Lower lobe of right lung (tissue), 2 donors: ENCODE measurements at regions not wholly inside any gene's neighbourhood (a gene's known extent, or its start where the extent isn't known, plus 50 kb on each side); places are given as distances from the start of the nearest gene placed in this dataset.
A peak's percentile ranks its signal among the peaks of the same experiment; 100 is the strongest.

ENCODE experiments used
- ATAC-seq, 2 donors: fragments of 200-7000 bp; cut with Tn5 transposase; one replicate each; pipeline ENCODE4 v1.9.1; 2020 to 2022; ENCODE audit warnings: mild to moderate bottlenecking in 2 of 2, moderate library complexity in 2 of 2
- DNase-seq: peaks from one replicate; pipeline ENCODE4 v3.0.0-alpha.2; 2020
- H3K27ac ChIP-seq: fragments of 200-600 bp; one replicate; pipeline ENCODE4 v1.8.0; 2022
- H3K27me3 ChIP-seq: fragments of 200-600 bp; one replicate; pipeline ENCODE4 v1.8.0; 2022; ENCODE audit warnings: low read depth
- H3K36me3 ChIP-seq: fragments of 200-600 bp; one replicate; pipeline ENCODE4 v1.8.0; 2022; ENCODE audit warnings: mild to moderate bottlenecking
- H3K4me1 ChIP-seq: fragments of 200-600 bp; one replicate; pipeline ENCODE4 v1.8.0; 2022
- H3K4me3 ChIP-seq: fragments of 200-600 bp; one replicate; pipeline ENCODE4 v1.8.0; 2022; ENCODE audit warnings: mild to moderate bottlenecking
- H3K9me3 ChIP-seq: fragments of 200-600 bp; one replicate; pipeline ENCODE4 v1.8.0; 2022
- intact Hi-C: fragments of 100-400 bp; cut with DNase I; formaldehyde crosslinking; loops from one replicate; pipeline ENCODE4 v1.11.0; 2022
- TF ChIP-seq, protein P1 (sequence below): fragments of 200-600 bp; IDR thresholded peaks from one replicate; pipeline ENCODE4 v1.8.0; 2022; ENCODE audit warnings: antibody characterized with exemption, mild to moderate bottlenecking
- donor health status: DM: no; HTN: yes; CAD: no; lungs with severe emphysema.

DNA sequence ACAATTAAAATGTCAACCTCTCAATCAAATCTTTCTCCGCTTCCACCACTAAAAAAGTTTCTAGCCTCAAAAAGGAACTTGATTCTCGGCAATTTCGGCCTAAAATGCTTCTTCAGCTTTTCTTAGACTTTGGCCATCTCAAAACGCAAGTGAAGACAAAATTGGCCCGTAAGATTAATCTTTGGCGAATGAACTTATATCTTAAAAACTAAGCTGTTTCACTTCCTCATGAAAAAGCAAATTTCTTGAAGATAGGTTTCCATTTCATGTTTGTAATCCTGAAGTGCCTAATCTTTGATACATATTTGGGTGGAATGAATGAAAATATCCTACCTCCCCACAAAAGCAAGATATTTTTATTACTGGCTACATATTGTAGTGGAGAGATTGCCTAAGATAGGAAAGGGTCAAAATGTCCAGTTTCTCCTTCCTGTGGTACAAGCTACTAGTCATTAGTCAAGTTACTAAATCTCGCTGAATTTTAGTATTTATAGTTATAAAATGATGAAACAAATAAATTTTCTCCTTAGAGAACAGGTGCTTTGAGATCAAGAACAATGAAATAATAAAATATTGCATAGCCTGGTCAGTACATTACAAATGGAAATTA is 85.4 kb upstream of the ZEB2 start:
- ATAC-seq (no peak), DNase-seq (no peak)
- intact Hi-C loops: no loop called here
- H3K4me1 ChIP-seq: no peaks in the 10 kb centered on the region
- no peaks in the 10 kb centered on the region for H3K9me3 ChIP-seq
- TF ChIP-seq, protein P1, sequence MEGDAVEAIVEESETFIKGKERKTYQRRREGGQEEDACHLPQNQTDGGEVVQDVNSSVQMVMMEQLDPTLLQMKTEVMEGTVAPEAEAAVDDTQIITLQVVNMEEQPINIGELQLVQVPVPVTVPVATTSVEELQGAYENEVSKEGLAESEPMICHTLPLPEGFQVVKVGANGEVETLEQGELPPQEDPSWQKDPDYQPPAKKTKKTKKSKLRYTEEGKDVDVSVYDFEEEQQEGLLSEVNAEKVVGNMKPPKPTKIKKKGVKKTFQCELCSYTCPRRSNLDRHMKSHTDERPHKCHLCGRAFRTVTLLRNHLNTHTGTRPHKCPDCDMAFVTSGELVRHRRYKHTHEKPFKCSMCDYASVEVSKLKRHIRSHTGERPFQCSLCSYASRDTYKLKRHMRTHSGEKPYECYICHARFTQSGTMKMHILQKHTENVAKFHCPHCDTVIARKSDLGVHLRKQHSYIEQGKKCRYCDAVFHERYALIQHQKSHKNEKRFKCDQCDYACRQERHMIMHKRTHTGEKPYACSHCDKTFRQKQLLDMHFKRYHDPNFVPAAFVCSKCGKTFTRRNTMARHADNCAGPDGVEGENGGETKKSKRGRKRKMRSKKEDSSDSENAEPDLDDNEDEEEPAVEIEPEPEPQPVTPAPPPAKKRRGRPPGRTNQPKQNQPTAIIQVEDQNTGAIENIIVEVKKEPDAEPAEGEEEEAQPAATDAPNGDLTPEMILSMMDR: no peak
- peak overlapping the region; percentile 51 for H3K27ac ChIP-seq
- H3K36me3 ChIP-seq: no peaks in the 10 kb centered on the region
- no peaks in the 10 kb centered on the region for H3K27me3 ChIP-seq
- no peak overlapping the region for H3K4me3 ChIP-seq

DNA sequence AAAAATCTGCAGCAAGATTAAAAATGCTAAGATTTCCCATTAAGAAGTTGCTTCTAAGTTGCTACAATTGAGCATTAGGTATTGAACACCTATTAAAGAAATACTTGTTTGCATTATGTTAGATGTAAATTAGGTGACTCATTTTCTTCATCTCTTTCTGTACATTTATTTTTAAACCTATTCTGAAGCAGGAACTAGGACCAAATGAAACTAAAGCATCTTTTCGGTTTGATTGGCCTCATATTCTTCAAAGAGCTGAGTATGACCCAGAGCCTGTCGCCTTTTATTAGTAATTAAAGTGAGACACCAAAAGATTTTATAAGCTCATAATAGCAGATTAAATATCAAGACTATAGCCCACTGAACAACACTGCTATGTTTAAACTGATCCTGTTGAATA is 83.4 kb upstream of the ZEB2 start:
- TF ChIP-seq, protein P1: no peak

DNA sequence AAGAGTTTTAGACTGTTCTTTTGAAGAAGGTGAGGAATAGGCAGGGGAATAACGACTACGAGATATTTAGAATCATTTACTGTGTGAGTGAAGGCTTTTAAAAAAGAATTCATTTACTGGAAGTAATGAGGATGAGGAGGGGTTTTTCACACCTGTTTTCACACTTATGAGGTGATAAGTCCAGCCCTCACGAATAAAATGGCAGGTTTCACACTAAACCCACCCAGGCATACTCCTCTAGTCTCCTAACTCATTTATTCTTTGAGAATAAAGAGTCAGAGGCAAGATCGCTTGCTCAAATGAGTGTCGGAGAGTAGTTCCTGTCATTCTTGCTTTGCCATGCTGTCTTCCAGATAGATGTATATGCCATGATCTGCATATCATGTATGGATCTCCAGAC is 79.0 kb upstream of the ZEB2 start:
- no peaks in the 10 kb centered on the region for H3K9me3 ChIP-seq
- no peak for ATAC-seq
- peaks cover 11% of the 10 kb centered on the region for H3K4me1 ChIP-seq
- DNase-seq: no peak
- intact Hi-C loops: no loop called here
- H3K27me3 ChIP-seq: no peaks in the 10 kb centered on the region
- no peaks in the 10 kb centered on the region for H3K36me3 ChIP-seq
- TF ChIP-seq, protein P1: no peak
- H3K27ac ChIP-seq: no peak overlapping the region
- no peak overlapping the region for H3K4me3 ChIP-seq

More for the DNA sequence above, 83.4 kb upstream of the ZEB2 start:
- DNase-seq (no peak), ATAC-seq (no peak)
- H3K4me1 ChIP-seq: no peaks in the 10 kb centered on the region
- H3K27ac ChIP-seq: no peak overlapping the region
- H3K9me3 ChIP-seq: no peaks in the 10 kb centered on the region
- H3K27me3 ChIP-seq: no peaks in the 10 kb centered on the region
- H3K4me3 ChIP-seq: no peak overlapping the region
- H3K36me3 ChIP-seq: no peaks in the 10 kb centered on the region
- intact Hi-C loops: no loop called here

DNA sequence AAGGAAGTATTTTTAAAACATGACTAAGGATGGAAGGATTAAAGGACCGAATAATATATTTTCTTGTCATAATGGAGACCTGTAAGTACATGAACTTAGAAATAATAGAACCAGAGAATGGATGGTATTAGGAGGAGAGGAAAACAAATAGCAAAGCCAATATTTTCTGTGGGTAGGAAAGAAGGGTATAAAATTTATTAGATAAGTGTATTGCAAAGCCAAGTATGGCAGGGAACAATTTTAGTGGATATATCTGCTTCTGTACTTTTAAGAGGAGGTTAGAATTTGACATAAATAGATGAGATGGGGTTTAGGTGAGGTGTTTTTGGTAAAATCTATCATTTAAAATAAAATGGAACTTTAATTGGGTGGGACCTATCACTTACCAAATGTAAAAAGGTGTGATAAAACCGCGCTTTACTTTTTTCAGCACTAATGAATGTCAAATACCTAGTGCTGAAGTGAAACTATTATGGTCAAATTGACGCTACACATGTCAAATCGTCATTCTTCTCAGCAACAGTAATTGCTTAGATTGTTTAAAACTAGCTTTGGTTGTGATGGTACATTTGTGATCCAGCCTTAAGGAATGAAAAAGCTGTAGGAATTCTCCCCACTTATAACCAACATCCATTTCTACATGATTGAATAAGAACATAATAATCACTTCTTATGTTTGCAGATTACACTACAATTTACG is 78.1 kb upstream of the ZEB2 start:
- Histone ChIP-seq H3K9me3 (no peaks in the 10 kb centered on the region), H3K27me3 (no peaks in the 10 kb centered on the region), H3K36me3 (no peaks in the 10 kb centered on the region), H3K4me1 (peaks cover 11% of the 10 kb centered on the region), H3K27ac (no peak overlapping the region), H3K4me3 (no peak overlapping the region)
- intact Hi-C loops: no loop called here
- ATAC-seq (no peak), DNase-seq (no peak)
- TF ChIP-seq, protein P1: no peak

DNA sequence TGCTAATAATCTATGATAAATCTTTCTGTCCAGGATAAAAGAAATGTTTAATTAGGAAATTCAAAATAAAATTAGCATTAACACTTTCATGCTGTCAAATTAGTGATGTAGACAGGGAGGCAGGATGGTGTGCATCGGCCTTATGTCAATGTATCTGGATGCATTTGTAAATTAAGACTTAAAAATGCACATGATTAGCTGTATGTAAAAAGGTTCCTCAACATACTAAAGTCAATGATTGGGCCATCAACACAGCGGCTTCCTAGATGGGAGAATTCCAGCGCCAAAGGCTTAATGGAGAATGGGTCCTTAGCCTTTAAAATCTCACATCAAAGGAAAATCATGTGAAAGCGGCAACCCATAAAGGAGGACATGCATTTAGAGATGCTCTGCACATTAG is 77.5 kb upstream of the ZEB2 start:
- no peak overlapping the region for H3K4me3 ChIP-seq
- H3K27me3 ChIP-seq: no peaks in the 10 kb centered on the region
- intact Hi-C loops: no loop called here
- peaks cover 17% of the 10 kb centered on the region for H3K4me1 ChIP-seq
- TF ChIP-seq, protein P1: no peak
- ATAC-seq: no peak
- H3K27ac ChIP-seq: no peak overlapping the region
- DNase-seq: no peak
- no peaks in the 10 kb centered on the region for H3K36me3 ChIP-seq
- no peaks in the 10 kb centered on the region for H3K9me3 ChIP-seq
